Common myeloid progenitor, CD34-positive (primary cell): ENCODE measurements at regions not wholly inside any gene's neighbourhood (a gene's known extent, or its start where the extent isn't known, plus 50 kb on each side); places are given as distances from the start of the nearest gene placed in this dataset.

Experiments used
- CTCF ChIA-PET: fragments of 350-600 bp; sonication (Branson Sonifier 250); formaldehyde crosslinking; loops from one replicate; lab custom pipeline; 2021; ENCODE audit warnings: antibody characterized with exemption; lab: Charles Lee
- POLR2A ChIA-PET: fragments of 350-600 bp; sonication (Branson Sonifier 250); formaldehyde crosslinking; loops from one replicate; lab custom pipeline; 2021; ENCODE audit warnings: antibody characterized with exemption; lab: Charles Lee
- DNase-seq, 3 donors: peaks; one replicate each; pipeline versions ENCODE4 v3.0.0 to v3.0.0-alpha.2; 2013
- H3K27ac ChIP-seq, 2 experiments: 1 replicate in 1 of 2; 2 replicates in 1 of 2; pipeline ENCODE4 v1.7.0; 2013; ENCODE audit warnings: inconsistent platforms in 2 of 2, low read length in 2 of 2, mild to moderate bottlenecking in 2 of 2, low read depth in 1 of 2, moderate library complexity in 1 of 2; ENCODE audit not compliant: severe bottlenecking in 2 of 2, insufficient read depth in 1 of 2, poor library complexity in 1 of 2
- H3K27me3 ChIP-seq, 5 experiments: replicated peaks in 2 of 5; 1 replicate in 3 of 5; 2 replicates in 2 of 5; pipeline versions ENCODE4 v1.6.1 to v1.7.0; 2013; ENCODE audit warnings: low read length in 4 of 5, mild to moderate bottlenecking in 2 of 5, moderate library complexity in 2 of 5, inconsistent platforms in 1 of 5; ENCODE audit not compliant: insufficient read depth in 5 of 5, control insufficient read depth in 4 of 5
- H3K36me3 ChIP-seq, 4 experiments: 1 replicate in 2 of 4; 2 replicates in 2 of 4; pipeline versions ENCODE4 v1.6.1 to v1.7.0; 2013; ENCODE audit warnings: low read length in 3 of 4, control low read depth in 1 of 4, mild to moderate bottlenecking in 1 of 4; ENCODE audit not compliant: control insufficient read depth in 4 of 4, insufficient read depth in 4 of 4
- H3K4me1 ChIP-seq, 4 experiments: 1 replicate in 3 of 4; 2 replicates in 1 of 4; pipeline versions ENCODE4 v1.6.1 to v1.7.1; 2013; ENCODE audit warnings: low read length in 3 of 4, mild to moderate bottlenecking in 3 of 4, control low read depth in 1 of 4, inconsistent platforms in 1 of 4, moderate library complexity in 1 of 4; ENCODE audit not compliant: control insufficient read depth in 4 of 4, insufficient read depth in 4 of 4; ENCODE audit errors: control extremely low read depth in 1 of 4
- H3K4me3 ChIP-seq, 7 experiments: 1 replicate in 4 of 7; 2 replicates in 3 of 7; pipeline versions ENCODE4 v1.5.1 to v1.7.0; 2013; ENCODE audit warnings: mild to moderate bottlenecking in 7 of 7, low read length in 6 of 7, moderate library complexity in 6 of 7, inconsistent platforms in 2 of 7, low read depth in 2 of 7, control low read depth in 1 of 7; ENCODE audit not compliant: insufficient read depth in 4 of 7, control insufficient read depth in 1 of 7; ENCODE audit errors: extremely low read depth in 1 of 7
- H3K9me3 ChIP-seq, 5 experiments: 1 replicate in 4 of 5; 2 replicates in 1 of 5; pipeline versions ENCODE4 v1.6.1 to v1.7.1; 2013; ENCODE audit warnings: low read length in 4 of 5, mild to moderate bottlenecking in 2 of 5, inconsistent platforms in 1 of 5, low read depth in 1 of 5, moderate library complexity in 1 of 5; ENCODE audit not compliant: control insufficient read depth in 4 of 5, insufficient read depth in 2 of 5; ENCODE audit errors: control extremely low read depth in 1 of 5
- WGBS: methylation state at CpG from one replicate; pipeline ENCODE4 v1.1.5; 2013; ENCODE audit not compliant: insufficient coverage; 5-methylcytosine and 5-hydroxymethylcytosine counted together

GRCh38 chr3:72187131-72187530 is 402.2 kb upstream of the PROK2 start:
- ChIA-PET CTCF (no interaction called here), POLR2A (no interaction called here)
- Histone ChIP-seq H3K9me3 (peaks cover 0 to 5% (median 0%) of the 10 kb centered on the region in 5 experiments), H3K4me3 (no peak overlapping the region), H3K4me1 (peaks cover 0 to 22% (median 6%) of the 10 kb centered on the region in 4 experiments), H3K36me3 (no peaks in the 10 kb centered on the region), H3K27ac (no peak overlapping the region), H3K27me3 (no peaks in the 10 kb centered on the region)
- DNase-seq = peak in 2 of 3 donors; percentile 46 to 49
- 100% methylated on average over 2 of the region's 2 CpGs for WGBS

GRCh38 chr3:72186400-72186855 is 401.5 kb upstream of the PROK2 start:
- POLR2A ChIA-PET = no interaction called here
- Histone ChIP-seq H3K4me3 (no peak overlapping the region), H3K27ac (no peak overlapping the region), H3K9me3 (peaks cover 0 to 5% (median 0%) of the 10 kb centered on the region in 5 experiments), H3K36me3 (no peaks in the 10 kb centered on the region), H3K4me1 (peaks cover 0 to 26% (median 9%) of the 10 kb centered on the region in 4 experiments), H3K27me3 (no peaks in the 10 kb centered on the region)
- CTCF ChIA-PET = no interaction called here
- 10% methylated on average over 1 of the region's 1 CpG for WGBS
- no peak for DNase-seq

GRCh38 chr3:72185549-72186399 is 400.8 kb upstream of the PROK2 start:
- H3K27me3 ChIP-seq = no peaks in the 10 kb centered on the region
- peaks cover 0 to 5% (median 0%) of the 10 kb centered on the region in 5 experiments for H3K9me3 ChIP-seq
- H3K4me3 ChIP-seq = no peak overlapping the region
- ChIA-PET CTCF (no interaction called here), POLR2A (no interaction called here)
- no peaks in the 10 kb centered on the region for H3K36me3 ChIP-seq
- peak in 2 of 3 donors; percentile 62 to 69 for DNase-seq
- WGBS = 50% methylated on average over 7 of the region's 9 CpGs
- no peak overlapping the region for H3K27ac ChIP-seq
- H3K4me1 ChIP-seq = peaks cover 0 to 30% (median 11%) of the 10 kb centered on the region in 4 experiments

- Histone ChIP-seq H3K9me3 (peaks cover 0 to 5% (median 0%) of the 10 kb centered on the region in 5 experiments), H3K4me3 (no peak overlapping the region), H3K4me1 (peaks cover 0 to 30% (median 12%) of the 10 kb centered on the region in 4 experiments), H3K27me3 (no peaks in the 10 kb centered on the region), H3K27ac (no peak overlapping the region), H3K36me3 (no peaks in the 10 kb centered on the region)
- 94% methylated on average over 3 of the region's 5 CpGs for WGBS
- no peak for DNase-seq
- CTCF ChIA-PET = no interaction called here
- POLR2A ChIA-PET = no interaction called here
Observed at GRCh38 chr3:72183489-72183888, 398.5 kb upstream of the PROK2 start.

GRCh38 chr3:72182206-72182605 is 397.3 kb upstream of the PROK2 start:
- Histone ChIP-seq H3K4me3 (no peak overlapping the region), H3K27me3 (no peaks in the 10 kb centered on the region), H3K9me3 (peaks cover 0 to 5% (median 0%) of the 10 kb centered on the region in 5 experiments), H3K4me1 (peaks cover 6 to 39% (median 23%) of the 10 kb centered on the region in 4 experiments), H3K36me3 (no peaks in the 10 kb centered on the region), H3K27ac (no peak overlapping the region)
- ChIA-PET CTCF (interaction anchor here (1.3 to 1.9 kb wide), 2 partner anchors 10 to 12 kb away, joined by 3 to 6 read pairs; no protein-coding TSS in a partner anchor), POLR2A (no interaction called here)
- no peak for DNase-seq

- POLR2A ChIA-PET = no interaction called here
- CTCF ChIA-PET = interaction anchor here (1.2 to 1.9 kb wide), 3 partner anchors 9 to 11 kb away, joined by 3 to 6 read pairs (median 3); no protein-coding TSS in a partner anchor
- Histone ChIP-seq H3K27me3 (no peaks in the 10 kb centered on the region), H3K27ac (no peak overlapping the region), H3K4me3 (no peak overlapping the region), H3K4me1 (peaks cover 6 to 45% (median 29%) of the 10 kb centered on the region in 4 experiments), H3K9me3 (peaks cover 0 to 5% (median 0%) of the 10 kb centered on the region in 5 experiments), H3K36me3 (no peaks in the 10 kb centered on the region)
- 69% methylated on average over 5 of the region's 5 CpGs for WGBS
- no peak for DNase-seq
Observed at GRCh38 chr3:72181251-72181650, 396.3 kb upstream of the PROK2 start.

GRCh38 chr3:72180405-72180804 is 395.5 kb upstream of the PROK2 start:
- WGBS = no CpG with 5 or more reads among the region's 1 CpG
- DNase-seq = no peak
- H3K27me3 ChIP-seq = no peaks in the 10 kb centered on the region
- POLR2A ChIA-PET = no interaction called here
- CTCF ChIA-PET = interaction anchor here (1.2 kb wide), 1 partner anchor 11 kb away, joined by 3 read pairs; no protein-coding TSS in a partner anchor
- peaks cover 0 to 5% (median 0%) of the 10 kb centered on the region in 5 experiments for H3K9me3 ChIP-seq
- H3K36me3 ChIP-seq = no peaks in the 10 kb centered on the region
- H3K4me3 ChIP-seq = no peak overlapping the region
- H3K27ac ChIP-seq = no peak overlapping the region
- peaks cover 6 to 50% (median 31%) of the 10 kb centered on the region in 4 experiments for H3K4me1 ChIP-seq
